ENCODE measurements at regions not wholly inside any gene's neighbourhood (a gene's known extent, or its start where the extent isn't known, plus 50 kb on each side); places are given as distances from the start of the nearest gene placed in this dataset.

DNA sequence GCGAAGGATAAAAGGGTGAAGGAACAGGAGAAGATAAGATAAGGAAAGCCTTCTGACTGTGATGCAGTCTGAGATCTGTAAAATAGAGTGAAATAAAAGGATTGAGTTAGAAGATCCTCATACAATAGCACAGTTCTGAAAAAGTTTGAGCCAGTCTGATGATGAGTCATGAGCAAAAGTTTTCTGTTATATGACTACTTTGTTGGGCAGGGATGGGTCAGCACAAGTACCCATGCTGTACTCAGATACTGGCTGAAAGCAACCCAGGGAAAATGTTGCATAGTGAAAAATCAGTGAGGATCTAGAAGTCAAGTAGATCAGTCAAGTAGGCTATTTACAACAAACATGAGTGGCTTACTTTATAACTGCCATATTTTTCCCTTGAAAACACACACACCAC is 253.5 kb downstream of the PCDH10 start:
- no peak for DNase-seq (ENCODE audit: low read depth in 1 of 2, low spot score in 1 of 2)
- TF ChIP-seq, protein P1, sequence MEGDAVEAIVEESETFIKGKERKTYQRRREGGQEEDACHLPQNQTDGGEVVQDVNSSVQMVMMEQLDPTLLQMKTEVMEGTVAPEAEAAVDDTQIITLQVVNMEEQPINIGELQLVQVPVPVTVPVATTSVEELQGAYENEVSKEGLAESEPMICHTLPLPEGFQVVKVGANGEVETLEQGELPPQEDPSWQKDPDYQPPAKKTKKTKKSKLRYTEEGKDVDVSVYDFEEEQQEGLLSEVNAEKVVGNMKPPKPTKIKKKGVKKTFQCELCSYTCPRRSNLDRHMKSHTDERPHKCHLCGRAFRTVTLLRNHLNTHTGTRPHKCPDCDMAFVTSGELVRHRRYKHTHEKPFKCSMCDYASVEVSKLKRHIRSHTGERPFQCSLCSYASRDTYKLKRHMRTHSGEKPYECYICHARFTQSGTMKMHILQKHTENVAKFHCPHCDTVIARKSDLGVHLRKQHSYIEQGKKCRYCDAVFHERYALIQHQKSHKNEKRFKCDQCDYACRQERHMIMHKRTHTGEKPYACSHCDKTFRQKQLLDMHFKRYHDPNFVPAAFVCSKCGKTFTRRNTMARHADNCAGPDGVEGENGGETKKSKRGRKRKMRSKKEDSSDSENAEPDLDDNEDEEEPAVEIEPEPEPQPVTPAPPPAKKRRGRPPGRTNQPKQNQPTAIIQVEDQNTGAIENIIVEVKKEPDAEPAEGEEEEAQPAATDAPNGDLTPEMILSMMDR (IDR thresholded peaks at IDR 0.05; ENCODE audit: insufficient read depth, low read length) = no peak
- TF ChIP-seq GABPA (IDR thresholded peaks at IDR 0.05; ENCODE audit: low read depth) = no peak
- TF ChIP-seq, protein P2, sequence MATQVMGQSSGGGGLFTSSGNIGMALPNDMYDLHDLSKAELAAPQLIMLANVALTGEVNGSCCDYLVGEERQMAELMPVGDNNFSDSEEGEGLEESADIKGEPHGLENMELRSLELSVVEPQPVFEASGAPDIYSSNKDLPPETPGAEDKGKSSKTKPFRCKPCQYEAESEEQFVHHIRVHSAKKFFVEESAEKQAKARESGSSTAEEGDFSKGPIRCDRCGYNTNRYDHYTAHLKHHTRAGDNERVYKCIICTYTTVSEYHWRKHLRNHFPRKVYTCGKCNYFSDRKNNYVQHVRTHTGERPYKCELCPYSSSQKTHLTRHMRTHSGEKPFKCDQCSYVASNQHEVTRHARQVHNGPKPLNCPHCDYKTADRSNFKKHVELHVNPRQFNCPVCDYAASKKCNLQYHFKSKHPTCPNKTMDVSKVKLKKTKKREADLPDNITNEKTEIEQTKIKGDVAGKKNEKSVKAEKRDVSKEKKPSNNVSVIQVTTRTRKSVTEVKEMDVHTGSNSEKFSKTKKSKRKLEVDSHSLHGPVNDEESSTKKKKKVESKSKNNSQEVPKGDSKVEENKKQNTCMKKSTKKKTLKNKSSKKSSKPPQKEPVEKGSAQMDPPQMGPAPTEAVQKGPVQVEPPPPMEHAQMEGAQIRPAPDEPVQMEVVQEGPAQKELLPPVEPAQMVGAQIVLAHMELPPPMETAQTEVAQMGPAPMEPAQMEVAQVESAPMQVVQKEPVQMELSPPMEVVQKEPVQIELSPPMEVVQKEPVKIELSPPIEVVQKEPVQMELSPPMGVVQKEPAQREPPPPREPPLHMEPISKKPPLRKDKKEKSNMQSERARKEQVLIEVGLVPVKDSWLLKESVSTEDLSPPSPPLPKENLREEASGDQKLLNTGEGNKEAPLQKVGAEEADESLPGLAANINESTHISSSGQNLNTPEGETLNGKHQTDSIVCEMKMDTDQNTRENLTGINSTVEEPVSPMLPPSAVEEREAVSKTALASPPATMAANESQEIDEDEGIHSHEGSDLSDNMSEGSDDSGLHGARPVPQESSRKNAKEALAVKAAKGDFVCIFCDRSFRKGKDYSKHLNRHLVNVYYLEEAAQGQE (IDR thresholded peaks at IDR 0.05; ENCODE audit: insufficient replicate concordance, low read depth) = no peak
- TF ChIP-seq POLR2AphosphoS5 (IDR thresholded peaks at IDR 0.05; ENCODE audit: low read depth) = no peak
- no peak for TF ChIP-seq SPI1 (IDR thresholded peaks at IDR 0.05; ENCODE audit: borderline replicate concordance, low read depth)

DNA sequence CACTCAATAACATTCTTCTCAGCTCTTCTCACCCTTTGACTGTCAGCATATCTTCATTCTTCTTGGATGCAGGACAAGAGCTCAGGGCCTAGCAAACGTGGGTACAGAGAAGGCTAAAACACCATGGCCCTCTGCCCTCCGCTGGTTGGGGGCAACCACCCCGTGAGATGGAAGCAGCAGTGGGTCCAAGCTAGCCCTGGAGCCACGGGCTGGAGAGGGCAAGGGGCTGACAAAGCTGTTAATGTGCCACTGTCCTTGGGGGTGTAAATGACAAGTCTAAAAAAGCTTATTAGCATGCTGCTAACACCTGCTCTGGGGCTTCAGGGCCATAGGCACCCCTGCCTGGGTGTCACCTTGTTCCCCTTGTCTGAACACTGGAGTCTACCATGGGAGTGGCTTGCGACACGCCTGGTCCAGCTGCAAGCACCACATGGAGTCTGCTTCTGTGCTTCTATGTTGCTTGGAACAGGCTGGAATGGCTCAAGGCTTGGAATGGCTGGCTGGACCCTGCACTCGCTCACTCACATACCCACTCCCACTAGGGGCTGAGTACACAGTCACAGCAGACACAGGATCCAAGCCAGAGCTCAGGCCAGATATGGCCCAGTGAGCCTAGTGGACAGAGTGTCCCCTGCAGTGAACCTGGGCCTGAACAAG is 246.0 kb downstream of the PCDH10 start:
- no peak overlapping the region for H3K27ac ChIP-seq (replicated peaks)
- no peak overlapping the region for H3K4me3 ChIP-seq (replicated peaks; ENCODE audit: insufficient read depth, low read length)
- no peaks in the 10 kb centered on the region for H3K27me3 ChIP-seq (ENCODE audit: insufficient read depth, poor library complexity, severe bottlenecking)
- no peak for DNase-seq (ENCODE audit: low read depth in 1 of 2, low spot score in 1 of 2)
- TF ChIP-seq, protein P2 (IDR thresholded peaks at IDR 0.05; ENCODE audit: insufficient replicate concordance, low read depth) = no peak
- no peak for TF ChIP-seq POLR2AphosphoS5 (IDR thresholded peaks at IDR 0.05; ENCODE audit: low read depth)
- TF ChIP-seq SPI1 (IDR thresholded peaks at IDR 0.05; ENCODE audit: borderline replicate concordance, low read depth) = no peak
- no peak for TF ChIP-seq GABPA (IDR thresholded peaks at IDR 0.05; ENCODE audit: low read depth)
- TF ChIP-seq, protein P1 (IDR thresholded peaks at IDR 0.05; ENCODE audit: insufficient read depth, low read length) = no peak

More for the DNA sequence above, 253.5 kb downstream of the PCDH10 start:
- H3K27me3 ChIP-seq (ENCODE audit: insufficient read depth, poor library complexity, severe bottlenecking) = no peaks in the 10 kb centered on the region
- H3K27ac ChIP-seq (replicated peaks) = no peak overlapping the region
- H3K4me3 ChIP-seq (replicated peaks; ENCODE audit: insufficient read depth, low read length) = no peak overlapping the region

DNA sequence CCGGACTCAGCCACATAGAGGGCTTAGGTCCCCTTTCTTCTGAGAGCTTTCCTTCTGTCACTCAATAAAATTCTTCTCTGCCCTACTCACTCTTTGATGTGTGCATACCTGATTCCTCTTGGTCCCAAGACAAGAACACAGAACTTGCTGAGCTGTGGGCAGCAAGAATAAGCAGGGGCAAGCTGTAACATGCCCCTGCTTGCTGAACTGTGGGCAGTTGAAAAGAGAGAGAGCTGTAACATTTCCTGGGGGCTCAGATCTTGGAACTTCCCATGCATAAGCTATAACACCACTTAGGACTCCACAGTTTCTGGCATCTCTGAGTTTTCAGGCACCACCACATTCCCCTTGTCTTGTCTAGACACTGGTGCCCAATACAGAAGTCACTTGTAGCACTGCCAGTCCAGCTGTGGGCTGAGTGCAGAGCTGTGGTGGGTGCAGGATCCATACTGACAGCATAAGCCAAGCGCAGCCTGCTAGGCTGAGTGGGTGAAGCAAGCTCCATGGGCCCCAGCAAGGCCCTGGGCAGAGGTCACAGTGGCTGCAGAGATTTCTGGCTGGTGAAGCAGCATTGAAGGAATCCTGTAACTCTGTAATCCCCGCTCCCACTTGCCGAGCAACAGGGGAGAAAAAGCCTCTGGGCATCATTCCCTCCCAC is 241.2 kb downstream of the PCDH10 start:
- H3K4me3 ChIP-seq (replicated peaks; ENCODE audit: insufficient read depth, low read length) = no peak overlapping the region
- TF ChIP-seq GABPA (IDR thresholded peaks at IDR 0.05; ENCODE audit: low read depth) (no peak), POLR2AphosphoS5 (IDR thresholded peaks at IDR 0.05; ENCODE audit: low read depth) (no peak), SPI1 (IDR thresholded peaks at IDR 0.05; ENCODE audit: borderline replicate concordance, low read depth) (no peak)
- TF ChIP-seq, protein P1 (IDR thresholded peaks at IDR 0.05; ENCODE audit: insufficient read depth, low read length) = no peak
- TF ChIP-seq, protein P2 (IDR thresholded peaks at IDR 0.05; ENCODE audit: insufficient replicate concordance, low read depth) = no peak
- no peak for DNase-seq (ENCODE audit: low read depth in 1 of 2, low spot score in 1 of 2)
- no peaks in the 10 kb centered on the region for H3K27me3 ChIP-seq (ENCODE audit: insufficient read depth, poor library complexity, severe bottlenecking)
- H3K27ac ChIP-seq (replicated peaks) = no peak overlapping the region
